ENCODE measurements at regions not wholly inside any gene's neighbourhood (a gene's known extent, or its start where the extent isn't known, plus 50 kb on each side); places are given as distances from the start of the nearest gene placed in this dataset.

DNA sequence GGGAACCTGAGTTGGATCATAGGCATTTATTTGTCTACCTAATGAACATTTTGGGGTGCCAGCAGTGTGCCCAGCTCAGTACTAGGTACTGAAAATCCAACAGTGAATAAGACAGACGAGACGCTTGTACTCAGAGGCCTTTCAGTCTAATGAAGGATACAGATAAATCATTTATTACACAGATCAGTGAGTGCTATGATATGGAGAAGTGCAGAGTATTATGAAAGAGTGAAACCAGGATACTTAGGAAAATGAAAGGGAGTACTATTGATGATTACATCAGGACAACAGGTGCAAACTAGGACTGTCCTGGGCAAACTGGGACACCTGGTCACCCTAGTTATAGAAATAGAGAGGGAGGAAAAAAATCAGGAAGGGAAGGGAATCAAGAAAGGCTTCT, 207.5 kb upstream of the NCAM1 start:
- H3K9me2 ChIP-seq (ENCODE audit: insufficient read depth), result no peaks in the 10 kb centered on the region
- TF ChIP-seq ATF3 (IDR thresholded peaks at IDR 0.05) (no peak), TCF7L2 (IDR thresholded peaks at IDR 0.05; ENCODE audit: borderline replicate concordance, extremely low read depth, insufficient read depth, insufficient read length) (no peak), CEBPB (IDR thresholded peaks at IDR 0.05; ENCODE audit: low read depth) (no peak), YY1 (IDR thresholded peaks at IDR 0.05; ENCODE audit: extremely low read depth, insufficient replicate concordance, low read depth, low read length) (no peak), SIN3A (IDR thresholded peaks at IDR 0.05; ENCODE audit: low read depth) (no peak), RAD21 (IDR thresholded peaks at IDR 0.05; ENCODE audit: low read depth) (no peak), EGR1 (IDR thresholded peaks at IDR 0.05; ENCODE audit: low read depth) (no peak), SRF (IDR thresholded peaks at IDR 0.05; ENCODE audit: low read depth) (no peak), JUND (IDR thresholded peaks at IDR 0.05) (no peak), ZNF274 (IDR thresholded peaks at IDR 0.05; ENCODE audit: low read depth, low read length) (no peak)
- H3K36me3 ChIP-seq (ENCODE audit: control insufficient read depth in 1 of 2, insufficient read depth in 2 of 2, low read length in 2 of 2), result no peaks in the 10 kb centered on the region
- no peak overlapping the region for H2AFZ ChIP-seq (ENCODE audit: low read depth, low read length, poor library complexity, severe bottlenecking)
- H3K27me3 ChIP-seq (ENCODE audit: insufficient read depth, low read length), result peaks cover 65% of the 10 kb centered on the region
- DNase-seq (ENCODE audit: low read depth, low spot score) (no peak), ATAC-seq (no peak)
- ChIA-PET RAD21 (ENCODE audit: low non-redundant PET in 1 of 2, low total read pairs in 2 of 2, uncharacterized antibody in 2 of 2, unreplicated experiment in 2 of 2) (no interaction called here), POLR2A (no interaction called here), CTCF (no interaction called here)
- no peaks in the 10 kb centered on the region for H3K79me2 ChIP-seq (ENCODE audit: insufficient read depth, low read length)
- H3K4me2 ChIP-seq (ENCODE audit: low read length), result no peak overlapping the region
- H3K27ac ChIP-seq (ENCODE audit: low read depth, low read length), result no peak overlapping the region
- no TSS peak for BruUV-seq (replicated peaks)
- H3K4me1 ChIP-seq (ENCODE audit: control insufficient read depth in 1 of 2, insufficient read depth in 2 of 2, low read length in 2 of 2), result no peaks in the 10 kb centered on the region
- no peak overlapping the region for H3K9ac ChIP-seq (ENCODE audit: low read length)
- H3K4me3 ChIP-seq (replicated peaks in 1 of 2; ENCODE audit: low read depth in 1 of 2, low read length in 2 of 2), result no peak overlapping the region
- H4K20me1 ChIP-seq (ENCODE audit: insufficient read depth), result no peaks in the 10 kb centered on the region
- no peaks in the 10 kb centered on the region for H3K9me3 ChIP-seq (ENCODE audit: control insufficient read depth in 1 of 2, insufficient read depth in 1 of 2, low read depth in 1 of 2, low read length in 2 of 2)
- intact Hi-C loops (cut with micrococcal nuclease), result no loop called here

GRCh38 chr11:112759418-112759817, 201.8 kb upstream of the NCAM1 start:
- Histone ChIP-seq H3K9me3 (ENCODE audit: control insufficient read depth in 1 of 2, insufficient read depth in 1 of 2, low read depth in 1 of 2, low read length in 2 of 2) (no peaks in the 10 kb centered on the region), H3K9ac (ENCODE audit: low read length) (no peak overlapping the region), H3K36me3 (ENCODE audit: control insufficient read depth in 1 of 2, insufficient read depth in 2 of 2, low read length in 2 of 2) (no peaks in the 10 kb centered on the region), H3K4me1 (ENCODE audit: control insufficient read depth in 1 of 2, insufficient read depth in 2 of 2, low read length in 2 of 2) (no peaks in the 10 kb centered on the region), H3K4me3 (replicated peaks in 1 of 2; ENCODE audit: low read depth in 1 of 2, low read length in 2 of 2) (no peak overlapping the region), H2AFZ (ENCODE audit: low read depth, low read length, poor library complexity, severe bottlenecking) (no peak overlapping the region), H3K4me2 (ENCODE audit: low read length) (no peak overlapping the region), H4K20me1 (ENCODE audit: insufficient read depth) (no peaks in the 10 kb centered on the region), H3K27me3 (ENCODE audit: insufficient read depth, low read length) (peaks cover 48% of the 10 kb centered on the region), H3K27ac (ENCODE audit: low read depth, low read length) (no peak overlapping the region), H3K79me2 (ENCODE audit: insufficient read depth, low read length) (no peaks in the 10 kb centered on the region), H3K9me2 (ENCODE audit: insufficient read depth) (no peaks in the 10 kb centered on the region)
- CTCF ChIA-PET, result interaction anchor here (0.9 kb wide), 1 partner anchor 531 kb away, joined by 3 read pairs; no protein-coding TSS in a partner anchor
- DNase-seq (ENCODE audit: low read depth, low spot score) (no peak), ATAC-seq (no peak)
- RAD21 ChIA-PET (ENCODE audit: low non-redundant PET in 1 of 2, low total read pairs in 2 of 2, uncharacterized antibody in 2 of 2, unreplicated experiment in 2 of 2), result no interaction called here
- intact Hi-C loops (cut with micrococcal nuclease), result no loop called here
- TF ChIP-seq ELF1 (IDR thresholded peaks at IDR 0.05; ENCODE audit: borderline replicate concordance, low read depth) (no peak), POLR2AphosphoS5 (IDR thresholded peaks at IDR 0.05; ENCODE audit: low read depth, low read length) (no peak), REST (IDR thresholded peaks at IDR 0.05; ENCODE audit: low read depth) (no peak), POLR2A (IDR thresholded peaks at IDR 0.05; ENCODE audit: borderline replicate concordance, extremely low read depth, insufficient read depth, insufficient read length) (no peak), ZNF274 (IDR thresholded peaks at IDR 0.05; ENCODE audit: low read depth, low read length) (no peak), FOSL1 (IDR thresholded peaks at IDR 0.05; ENCODE audit: low read depth) (no peak), SRF (IDR thresholded peaks at IDR 0.05; ENCODE audit: low read depth) (no peak), CEBPB (IDR thresholded peaks at IDR 0.05; ENCODE audit: low read depth) (no peak)
- TF ChIP-seq, protein P1, sequence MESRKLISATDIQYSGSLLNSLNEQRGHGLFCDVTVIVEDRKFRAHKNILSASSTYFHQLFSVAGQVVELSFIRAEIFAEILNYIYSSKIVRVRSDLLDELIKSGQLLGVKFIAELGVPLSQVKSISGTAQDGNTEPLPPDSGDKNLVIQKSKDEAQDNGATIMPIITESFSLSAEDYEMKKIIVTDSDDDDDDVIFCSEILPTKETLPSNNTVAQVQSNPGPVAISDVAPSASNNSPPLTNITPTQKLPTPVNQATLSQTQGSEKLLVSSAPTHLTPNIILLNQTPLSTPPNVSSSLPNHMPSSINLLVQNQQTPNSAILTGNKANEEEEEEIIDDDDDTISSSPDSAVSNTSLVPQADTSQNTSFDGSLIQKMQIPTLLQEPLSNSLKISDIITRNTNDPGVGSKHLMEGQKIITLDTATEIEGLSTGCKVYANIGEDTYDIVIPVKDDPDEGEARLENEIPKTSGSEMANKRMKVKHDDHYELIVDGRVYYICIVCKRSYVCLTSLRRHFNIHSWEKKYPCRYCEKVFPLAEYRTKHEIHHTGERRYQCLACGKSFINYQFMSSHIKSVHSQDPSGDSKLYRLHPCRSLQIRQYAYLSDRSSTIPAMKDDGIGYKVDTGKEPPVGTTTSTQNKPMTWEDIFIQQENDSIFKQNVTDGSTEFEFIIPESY (IDR thresholded peaks at IDR 0.05; ENCODE audit: extremely low read depth, insufficient replicate concordance, low read length), result no peak
- BruUV-seq (replicated peaks), result no TSS peak
- POLR2A ChIA-PET, result no interaction called here

All from HCT116 (cell line).